ENCODE measurements at regions not wholly inside any gene's neighbourhood (a gene's known extent, or its start where the extent isn't known, plus 50 kb on each side); places are given as distances from the start of the nearest gene placed in this dataset.

DNA sequence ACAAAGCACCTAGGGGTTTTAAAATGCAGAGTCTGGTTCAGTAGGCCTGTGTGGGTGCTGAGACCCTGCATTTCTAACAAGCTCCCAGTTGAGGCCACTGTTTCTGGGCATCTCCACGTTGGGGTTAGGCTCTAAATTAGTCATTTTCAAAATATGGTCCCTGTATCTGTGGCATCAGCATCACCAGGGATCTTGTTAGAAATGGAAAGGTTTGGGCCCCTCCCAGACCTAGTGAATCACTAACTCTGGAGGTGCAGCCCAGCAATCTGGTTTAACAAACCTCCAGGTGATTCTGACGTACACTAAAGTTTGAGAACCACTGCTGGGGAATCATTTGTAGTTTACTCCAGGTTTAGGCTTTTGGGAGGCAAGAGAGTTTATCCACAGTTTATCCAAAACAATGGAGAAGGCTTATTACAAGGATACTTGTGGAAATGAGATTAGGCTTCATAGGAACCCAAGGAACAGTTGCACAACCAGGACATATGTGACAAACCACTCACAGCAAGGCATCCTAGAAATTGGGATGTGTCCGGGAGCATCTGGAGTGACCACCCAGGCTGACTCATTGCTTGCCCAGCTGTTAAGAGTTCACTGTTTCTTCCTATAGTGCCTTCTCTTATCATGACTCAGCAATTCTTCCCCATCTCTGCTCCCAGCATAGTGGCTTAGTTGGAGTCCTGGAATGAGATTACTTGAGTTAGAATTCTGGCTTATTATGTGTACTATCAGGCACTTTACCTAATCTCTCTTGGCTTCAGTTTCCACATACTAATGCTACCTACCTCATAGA lies 71.6 kb upstream of the STXBP6 start:
- TF ChIP-seq TCF12 (IDR thresholded peaks at IDR 0.05; ENCODE audit: low read depth) (no peak), ZBTB7A (IDR thresholded peaks at IDR 0.05; ENCODE audit: low read depth) (no peak), RAD21 (IDR thresholded peaks at IDR 0.05; ENCODE audit: low read depth) (no peak), FOXM1 (IDR thresholded peaks at IDR 0.05; ENCODE audit: borderline replicate concordance, low read depth) (no peak), EGR1 (IDR thresholded peaks at IDR 0.05) (no peak), TAF1 (IDR thresholded peaks at IDR 0.05; ENCODE audit: low read depth) (no peak), EP300 (IDR thresholded peaks at IDR 0.05; ENCODE audit: borderline replicate concordance) (no peak), YY1 (IDR thresholded peaks at IDR 0.05; ENCODE audit: low read depth) (no peak), NFIC (IDR thresholded peaks at IDR 0.05) (no peak), TEAD4 (IDR thresholded peaks at IDR 0.05) (no peak), CREB1 (IDR thresholded peaks at IDR 0.05; ENCODE audit: low read depth) (no peak), CEBPB (IDR thresholded peaks at IDR 0.05) (no peak)
- TF ChIP-seq, protein P1, sequence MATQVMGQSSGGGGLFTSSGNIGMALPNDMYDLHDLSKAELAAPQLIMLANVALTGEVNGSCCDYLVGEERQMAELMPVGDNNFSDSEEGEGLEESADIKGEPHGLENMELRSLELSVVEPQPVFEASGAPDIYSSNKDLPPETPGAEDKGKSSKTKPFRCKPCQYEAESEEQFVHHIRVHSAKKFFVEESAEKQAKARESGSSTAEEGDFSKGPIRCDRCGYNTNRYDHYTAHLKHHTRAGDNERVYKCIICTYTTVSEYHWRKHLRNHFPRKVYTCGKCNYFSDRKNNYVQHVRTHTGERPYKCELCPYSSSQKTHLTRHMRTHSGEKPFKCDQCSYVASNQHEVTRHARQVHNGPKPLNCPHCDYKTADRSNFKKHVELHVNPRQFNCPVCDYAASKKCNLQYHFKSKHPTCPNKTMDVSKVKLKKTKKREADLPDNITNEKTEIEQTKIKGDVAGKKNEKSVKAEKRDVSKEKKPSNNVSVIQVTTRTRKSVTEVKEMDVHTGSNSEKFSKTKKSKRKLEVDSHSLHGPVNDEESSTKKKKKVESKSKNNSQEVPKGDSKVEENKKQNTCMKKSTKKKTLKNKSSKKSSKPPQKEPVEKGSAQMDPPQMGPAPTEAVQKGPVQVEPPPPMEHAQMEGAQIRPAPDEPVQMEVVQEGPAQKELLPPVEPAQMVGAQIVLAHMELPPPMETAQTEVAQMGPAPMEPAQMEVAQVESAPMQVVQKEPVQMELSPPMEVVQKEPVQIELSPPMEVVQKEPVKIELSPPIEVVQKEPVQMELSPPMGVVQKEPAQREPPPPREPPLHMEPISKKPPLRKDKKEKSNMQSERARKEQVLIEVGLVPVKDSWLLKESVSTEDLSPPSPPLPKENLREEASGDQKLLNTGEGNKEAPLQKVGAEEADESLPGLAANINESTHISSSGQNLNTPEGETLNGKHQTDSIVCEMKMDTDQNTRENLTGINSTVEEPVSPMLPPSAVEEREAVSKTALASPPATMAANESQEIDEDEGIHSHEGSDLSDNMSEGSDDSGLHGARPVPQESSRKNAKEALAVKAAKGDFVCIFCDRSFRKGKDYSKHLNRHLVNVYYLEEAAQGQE (IDR thresholded peaks at IDR 0.05; ENCODE audit: low read depth), result no peak
- TF ChIP-seq, protein P2, sequence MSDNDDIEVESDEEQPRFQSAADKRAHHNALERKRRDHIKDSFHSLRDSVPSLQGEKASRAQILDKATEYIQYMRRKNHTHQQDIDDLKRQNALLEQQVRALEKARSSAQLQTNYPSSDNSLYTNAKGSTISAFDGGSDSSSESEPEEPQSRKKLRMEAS (IDR thresholded peaks at IDR 0.05), result no peak
- TF ChIP-seq, protein P3, sequence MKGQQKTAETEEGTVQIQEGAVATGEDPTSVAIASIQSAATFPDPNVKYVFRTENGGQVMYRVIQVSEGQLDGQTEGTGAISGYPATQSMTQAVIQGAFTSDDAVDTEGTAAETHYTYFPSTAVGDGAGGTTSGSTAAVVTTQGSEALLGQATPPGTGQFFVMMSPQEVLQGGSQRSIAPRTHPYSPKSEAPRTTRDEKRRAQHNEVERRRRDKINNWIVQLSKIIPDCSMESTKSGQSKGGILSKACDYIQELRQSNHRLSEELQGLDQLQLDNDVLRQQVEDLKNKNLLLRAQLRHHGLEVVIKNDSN (IDR thresholded peaks at IDR 0.05), result no peak

DNA sequence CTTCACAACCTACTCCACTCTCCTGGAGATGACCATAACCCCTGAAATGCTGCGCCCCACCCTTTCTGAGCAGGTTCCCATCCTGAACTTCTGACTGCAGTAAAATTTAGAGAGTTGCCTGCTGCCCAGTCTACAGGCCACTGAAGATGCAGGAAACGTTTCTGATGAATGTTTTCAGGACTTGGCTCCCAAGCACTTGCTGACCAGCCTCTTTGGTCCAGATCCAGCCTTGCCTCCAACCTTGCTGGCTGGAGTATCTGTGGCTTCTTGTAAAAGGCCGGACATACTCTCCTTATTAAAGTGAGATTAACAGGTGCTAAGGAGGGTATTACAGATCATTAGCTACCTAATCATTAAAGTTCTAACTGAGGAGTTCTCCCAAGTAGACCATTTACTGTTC lies 70.3 kb upstream of the STXBP6 start:
- TF ChIP-seq ZBTB7A (IDR thresholded peaks at IDR 0.05; ENCODE audit: low read depth), result no peak
- no peak for TF ChIP-seq EGR1 (IDR thresholded peaks at IDR 0.05)
- TF ChIP-seq, protein P1 (IDR thresholded peaks at IDR 0.05; ENCODE audit: low read depth), result no peak
- no peak for TF ChIP-seq CREB1 (IDR thresholded peaks at IDR 0.05; ENCODE audit: low read depth)
- no peak for TF ChIP-seq RAD21 (IDR thresholded peaks at IDR 0.05; ENCODE audit: low read depth)
- TF ChIP-seq TEAD4 (IDR thresholded peaks at IDR 0.05), result no peak
- no peak for TF ChIP-seq TCF12 (IDR thresholded peaks at IDR 0.05; ENCODE audit: low read depth)
- no peak for TF ChIP-seq NFIC (IDR thresholded peaks at IDR 0.05)
- no peak for TF ChIP-seq YY1 (IDR thresholded peaks at IDR 0.05; ENCODE audit: low read depth)
- TF ChIP-seq FOXM1 (IDR thresholded peaks at IDR 0.05; ENCODE audit: borderline replicate concordance, low read depth), result no peak
- TF ChIP-seq EP300 (IDR thresholded peaks at IDR 0.05; ENCODE audit: borderline replicate concordance), result no peak

DNA sequence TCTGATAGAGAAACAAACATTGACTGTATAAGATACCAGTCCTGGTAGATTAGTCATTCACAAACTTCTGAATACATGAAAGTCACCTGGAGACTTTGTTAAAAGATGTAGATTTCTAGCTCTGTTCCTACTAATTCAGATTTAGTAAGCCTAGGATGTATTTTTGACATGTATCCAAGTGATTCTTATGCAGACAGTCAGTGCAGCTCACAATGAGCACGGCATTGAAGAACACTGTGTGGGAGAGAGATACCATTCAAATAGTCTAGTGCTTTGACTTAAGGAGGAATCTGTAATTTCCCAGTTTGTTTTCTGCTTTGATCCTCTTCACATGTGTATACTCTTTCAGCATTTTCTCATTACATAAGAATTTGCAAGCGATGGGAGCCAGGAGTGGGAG lies 68.7 kb upstream of the STXBP6 start:
- TF ChIP-seq, protein P3 (IDR thresholded peaks at IDR 0.05), result no peak
- no peak for TF ChIP-seq TCF12 (IDR thresholded peaks at IDR 0.05; ENCODE audit: low read depth)
- no peak for TF ChIP-seq CREB1 (IDR thresholded peaks at IDR 0.05; ENCODE audit: low read depth)
- no peak for TF ChIP-seq EP300 (IDR thresholded peaks at IDR 0.05; ENCODE audit: borderline replicate concordance)

DNA sequence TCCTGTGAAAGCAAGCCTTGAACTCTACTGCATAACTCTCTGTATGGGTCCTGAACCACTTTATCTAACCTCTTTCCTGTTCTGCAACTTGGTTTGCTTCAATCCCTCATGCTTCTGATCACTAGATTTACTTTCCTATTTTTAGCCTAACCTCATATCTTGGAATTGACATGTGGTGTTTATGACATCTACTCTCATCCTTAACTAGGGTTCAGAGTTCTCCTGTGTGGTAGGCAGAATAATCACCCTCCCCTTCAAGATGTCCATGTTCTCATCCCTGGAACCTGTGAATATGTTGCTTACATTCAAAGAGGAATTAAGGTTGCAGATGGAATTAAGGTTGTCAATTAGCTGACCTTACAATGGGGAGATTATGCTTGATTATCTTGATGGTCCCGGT lies 67.4 kb upstream of the STXBP6 start:
- no peak for TF ChIP-seq TCF12 (IDR thresholded peaks at IDR 0.05; ENCODE audit: low read depth)
- no peak for TF ChIP-seq YY1 (IDR thresholded peaks at IDR 0.05; ENCODE audit: low read depth)
- no peak for TF ChIP-seq EGR1 (IDR thresholded peaks at IDR 0.05)
- TF ChIP-seq, protein P1 (IDR thresholded peaks at IDR 0.05; ENCODE audit: low read depth), result no peak
- TF ChIP-seq TAF1 (IDR thresholded peaks at IDR 0.05; ENCODE audit: low read depth), result no peak
- TF ChIP-seq EP300 (IDR thresholded peaks at IDR 0.05; ENCODE audit: borderline replicate concordance), result no peak
- TF ChIP-seq CREB1 (IDR thresholded peaks at IDR 0.05; ENCODE audit: low read depth), result no peak
- TF ChIP-seq, protein P2 (IDR thresholded peaks at IDR 0.05), result no peak
- no peak for TF ChIP-seq TEAD4 (IDR thresholded peaks at IDR 0.05)
- no peak for TF ChIP-seq CEBPB (IDR thresholded peaks at IDR 0.05)
- TF ChIP-seq NFIC (IDR thresholded peaks at IDR 0.05), result no peak
